SK-N-SH (cell line): ENCODE measurements at regions not wholly inside any gene's neighbourhood (a gene's known extent, or its start where the extent isn't known, plus 50 kb on each side); places are given as distances from the start of the nearest gene placed in this dataset.
"Not testable (repeated sequence)": the region's sequence is repeated elsewhere in the genome, so short reads cannot be mapped to it uniquely, and the experiment has no call there.

Experiments
- CTCF ChIA-PET: fragments of 300-600, 350-600 bp; formaldehyde crosslinking; extraction: SDS; loops from one replicate; lab custom pipeline; 2021; lab: Yijun Ruan, JAX
- POLR2A ChIA-PET: fragments of 350-600 bp; sonication (Branson Sonifier 250); formaldehyde crosslinking; extraction: SDS; loops from one replicate; lab custom pipeline; 2020; ENCODE audit warnings: antibody characterized with exemption, inconsistent platforms; lab: Yijun Ruan, JAX
- DNase-seq: peaks from one replicate; pipeline ENCODE4 v3.0.0; 2012
- H2AFZ ChIP-seq: fragments of 200-600 bp; sonication (generic); 2 replicates; pipeline ENCODE4 v1.8.1; 2016; ENCODE audit warnings: antibody characterized with exemption, mild to moderate bottlenecking, low read depth
- H3F3A ChIP-seq: fragments of 200-600 bp; sonication (generic); replicated peaks from 2 replicates; pipeline ENCODE3; 2016; ENCODE audit warnings: antibody characterized with exemption, mild to moderate bottlenecking; ENCODE audit not compliant: insufficient read depth
- H3K27ac ChIP-seq, 2 experiments: fragments of 200-500 bp in 1 of 2; fragments of 200-600 bp in 1 of 2; sonication (Bioruptor generic) in 1 of 2; sonication (generic), shearing (Covaris generic) in 1 of 2; 2 replicates each; pipeline versions ENCODE4 v1.5.1 to v1.6.1; 2014 to 2016; ENCODE audit warnings: low read depth in 2 of 2, inconsistent platforms in 1 of 2, low read length in 1 of 2, mild to moderate bottlenecking in 1 of 2, mixed read lengths in 1 of 2
- H3K27me3 ChIP-seq: fragments of 200-600 bp; sonication (generic), shearing (Covaris generic); 2 replicates; pipeline ENCODE4 v1.6.1; 2016; ENCODE audit warnings: mixed run types; ENCODE audit not compliant: insufficient read depth
- H3K36me3 ChIP-seq, 2 experiments: fragments of 200-500 bp in 1 of 2; fragments of 200-600 bp in 1 of 2; sonication (Bioruptor generic) in 1 of 2; sonication (generic) in 1 of 2; replicated peaks in 1 of 2; 2 replicates each; pipeline versions ENCODE3 to v1.5.1; 2014 to 2016; ENCODE audit warnings: low read length in 1 of 2, mild to moderate bottlenecking in 1 of 2; ENCODE audit not compliant: insufficient read depth in 2 of 2, control insufficient read depth in 1 of 2
- H3K4me1 ChIP-seq, 2 experiments: fragments of 200-500 bp in 1 of 2; fragments of 200-600 bp in 1 of 2; sonication (Bioruptor generic) in 1 of 2; sonication (generic), shearing (Covaris generic) in 1 of 2; 2 replicates each; pipeline versions ENCODE4 v1.5.1 to v1.6.1; 2014 to 2016; ENCODE audit warnings: low read depth in 1 of 2, low read length in 1 of 2, mixed run types in 1 of 2; ENCODE audit not compliant: insufficient read depth in 2 of 2, control insufficient read depth in 1 of 2
- H3K4me2 ChIP-seq: fragments of 200-600 bp; sonication (generic), shearing (Covaris generic); 2 replicates; pipeline ENCODE4 v1.6.1; 2017; ENCODE audit warnings: mixed run types
- H3K4me3 ChIP-seq, 2 experiments: fragments of 200-500 bp in 1 of 2; fragments of 200-600 bp in 1 of 2; sonication (Bioruptor generic) in 1 of 2; sonication (generic), shearing (Covaris generic) in 1 of 2; 2 replicates each; pipeline versions ENCODE4 v1.5.1 to v1.8.1; 2014 to 2016; ENCODE audit warnings: low read depth in 2 of 2, inconsistent platforms in 1 of 2, low read length in 1 of 2, mild to moderate bottlenecking in 1 of 2, mixed read lengths in 1 of 2, moderate library complexity in 1 of 2
- H3K79me2 ChIP-seq: fragments of 200-600 bp; sonication (generic); 2 replicates; pipeline ENCODE4 v1.8.1; 2017; ENCODE audit warnings: mild to moderate bottlenecking; ENCODE audit not compliant: insufficient read depth
- H3K9ac ChIP-seq: fragments of 200-600 bp; sonication (generic); 2 replicates; pipeline ENCODE4 v1.6.1; 2017; ENCODE audit warnings: mixed run types
- H3K9me2 ChIP-seq: fragments of 200-600 bp; sonication (generic); 2 replicates; pipeline ENCODE4 v1.6.1; 2017; ENCODE audit warnings: mixed run types
- H3K9me3 ChIP-seq: fragments of 200-600 bp; sonication (generic); 2 replicates; pipeline ENCODE4 v1.6.1; 2017; ENCODE audit warnings: mixed run types, mild to moderate bottlenecking, moderate library complexity
- H4K20me1 ChIP-seq: fragments of 200-600 bp; sonication (generic); 2 replicates; pipeline ENCODE4 v1.6.1; 2017; ENCODE audit warnings: mild to moderate bottlenecking, mixed run types; ENCODE audit not compliant: insufficient read depth
- ELF1 ChIP-seq: IDR thresholded peaks from 2 replicates; pipeline ENCODE4 v1.4.0; 2012
- EP300 ChIP-seq, 2 experiments: IDR thresholded peaks; 2 replicates each; pipeline versions ENCODE4 v1.4.0 to v1.6.1; 2012; ENCODE audit warnings: borderline replicate concordance in 1 of 2, low read depth in 1 of 2, low read length in 1 of 2
- EZH2phosphoT487 ChIP-seq: fragments of 200-600 bp; sonication (generic); IDR thresholded peaks from 2 replicates; pipeline ENCODE4 v1.6.1; 2017; ENCODE audit warnings: low read depth, mixed run types, mild to moderate bottlenecking, antibody characterized with exemption, moderate library complexity, borderline replicate concordance
- FOSL2 ChIP-seq: IDR thresholded peaks from 2 replicates; pipeline ENCODE4 v1.4.0; 2012; ENCODE audit warnings: low read depth, mild to moderate bottlenecking, moderate library complexity, borderline replicate concordance
- FOXJ3 ChIP-seq: sonication (generic); formaldehyde crosslinking; IDR thresholded peaks from 2 replicates; pipeline ENCODE4 v1.5.1; 2020; ENCODE audit warnings: mild to moderate bottlenecking, missing genetic modification reagents
- GATA2 ChIP-seq: sonication (generic); formaldehyde crosslinking; IDR thresholded peaks from 2 replicates; pipeline ENCODE4 v1.5.0; 2020; ENCODE audit warnings: mild to moderate bottlenecking, missing genetic modification reagents
- RCOR1 ChIP-seq: fragments of 150-350 bp; IDR thresholded peaks from 2 replicates; pipeline ENCODE4 v1.6.1; 2017; ENCODE audit warnings: antibody characterized with exemption, low read length
- RFX5 ChIP-seq: IDR thresholded peaks from 2 replicates; pipeline ENCODE4 v1.6.1; 2012; ENCODE audit warnings: mild to moderate bottlenecking, improper control_type of control experiment, low read length
- RXRA ChIP-seq: IDR thresholded peaks from 2 replicates; pipeline ENCODE4 v1.4.0; 2012; ENCODE audit warnings: low read depth, mild to moderate bottlenecking, borderline replicate concordance
- TCF12 ChIP-seq: IDR thresholded peaks from 2 replicates; pipeline ENCODE4 v1.4.0; 2012
- WGBS: methylation state at CpG from one replicate; pipeline ENCODE4 v1.1.6; 2017; ENCODE audit warnings: low lambda C conversion rate; 5-methylcytosine and 5-hydroxymethylcytosine counted together
- TF ChIP-seq, protein P1 (sequence below): IDR thresholded peaks from 2 replicates; pipeline ENCODE4 v1.4.0; 2012; ENCODE audit warnings: low read depth
- TF ChIP-seq, protein P2 (sequence below): IDR thresholded peaks from 2 replicates; pipeline ENCODE4; 2012
- TF ChIP-seq, protein P3 (sequence below): fragments of 200-600 bp; sonication (generic); IDR thresholded peaks from 2 replicates; pipeline ENCODE4 v1.6.1; 2017; ENCODE audit warnings: antibody characterized with exemption, mild to moderate bottlenecking, moderate library complexity
- TF ChIP-seq, protein P4 (sequence below): IDR thresholded peaks from 2 replicates; pipeline ENCODE4 v1.4.0; 2012; ENCODE audit warnings: low read depth, borderline replicate concordance

DNA sequence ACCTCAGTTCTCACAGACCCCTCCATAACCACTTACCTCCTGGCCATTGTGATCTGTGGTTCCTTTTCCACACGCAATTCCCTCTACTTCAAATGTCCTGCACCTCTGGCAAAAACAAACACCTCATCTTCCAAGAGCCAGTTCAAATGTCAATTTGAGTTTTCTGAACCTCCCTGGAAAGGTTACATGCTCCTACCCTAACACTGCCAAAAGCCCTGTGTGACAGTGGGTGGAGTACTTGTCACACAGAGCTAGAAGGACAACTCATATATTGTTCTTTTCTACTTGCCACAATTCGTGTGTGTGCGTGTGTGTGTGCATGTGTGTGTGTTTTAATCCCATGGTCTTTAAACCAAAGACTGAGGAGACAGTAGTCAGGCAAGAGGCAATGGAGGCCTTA lies 331.8 kb upstream of the ARHGEF26 start:
- CTCF ChIA-PET = no interaction called here
- Histone ChIP-seq H3K79me2 (no peaks in the 10 kb centered on the region), H3K9ac (no peak overlapping the region), H3K27ac (no peak overlapping the region), H3K9me3 (no peaks in the 10 kb centered on the region), H4K20me1 (no peaks in the 10 kb centered on the region), H3F3A (no peaks in the 10 kb centered on the region), H3K9me2 (no peaks in the 10 kb centered on the region), H3K36me3 (no peaks in the 10 kb centered on the region), H3K27me3 (no peaks in the 10 kb centered on the region), H3K4me3 (no peak overlapping the region), H3K4me1 (no peaks in the 10 kb centered on the region), H3K4me2 (no peak overlapping the region), H2AFZ (no peak overlapping the region)
- POLR2A ChIA-PET = no interaction called here
- TF ChIP-seq GATA2 (CRISPR knock-in tag) (no peak), FOXJ3 (CRISPR knock-in tag) (no peak), RFX5 (no peak), TCF12 (no peak), RCOR1 (no peak), RXRA (no peak), ELF1 (no peak), EP300 (IDR thresholded peaks at IDR 0.05; ENCODE audit: borderline replicate concordance in 1 of 2, low read depth in 1 of 2, low read length in 1 of 2) (no peak), EZH2phosphoT487 (no peak), FOSL2 (no peak)
- TF ChIP-seq, protein P1, sequence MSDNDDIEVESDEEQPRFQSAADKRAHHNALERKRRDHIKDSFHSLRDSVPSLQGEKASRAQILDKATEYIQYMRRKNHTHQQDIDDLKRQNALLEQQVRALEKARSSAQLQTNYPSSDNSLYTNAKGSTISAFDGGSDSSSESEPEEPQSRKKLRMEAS = no peak
- TF ChIP-seq, protein P2, sequence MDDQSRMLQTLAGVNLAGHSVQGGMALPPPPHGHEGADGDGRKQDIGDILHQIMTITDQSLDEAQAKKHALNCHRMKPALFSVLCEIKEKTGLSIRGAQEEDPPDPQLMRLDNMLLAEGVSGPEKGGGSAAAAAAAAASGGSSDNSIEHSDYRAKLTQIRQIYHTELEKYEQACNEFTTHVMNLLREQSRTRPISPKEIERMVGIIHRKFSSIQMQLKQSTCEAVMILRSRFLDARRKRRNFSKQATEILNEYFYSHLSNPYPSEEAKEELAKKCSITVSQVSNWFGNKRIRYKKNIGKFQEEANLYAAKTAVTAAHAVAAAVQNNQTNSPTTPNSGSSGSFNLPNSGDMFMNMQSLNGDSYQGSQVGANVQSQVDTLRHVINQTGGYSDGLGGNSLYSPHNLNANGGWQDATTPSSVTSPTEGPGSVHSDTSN = no peak
- TF ChIP-seq, protein P3, sequence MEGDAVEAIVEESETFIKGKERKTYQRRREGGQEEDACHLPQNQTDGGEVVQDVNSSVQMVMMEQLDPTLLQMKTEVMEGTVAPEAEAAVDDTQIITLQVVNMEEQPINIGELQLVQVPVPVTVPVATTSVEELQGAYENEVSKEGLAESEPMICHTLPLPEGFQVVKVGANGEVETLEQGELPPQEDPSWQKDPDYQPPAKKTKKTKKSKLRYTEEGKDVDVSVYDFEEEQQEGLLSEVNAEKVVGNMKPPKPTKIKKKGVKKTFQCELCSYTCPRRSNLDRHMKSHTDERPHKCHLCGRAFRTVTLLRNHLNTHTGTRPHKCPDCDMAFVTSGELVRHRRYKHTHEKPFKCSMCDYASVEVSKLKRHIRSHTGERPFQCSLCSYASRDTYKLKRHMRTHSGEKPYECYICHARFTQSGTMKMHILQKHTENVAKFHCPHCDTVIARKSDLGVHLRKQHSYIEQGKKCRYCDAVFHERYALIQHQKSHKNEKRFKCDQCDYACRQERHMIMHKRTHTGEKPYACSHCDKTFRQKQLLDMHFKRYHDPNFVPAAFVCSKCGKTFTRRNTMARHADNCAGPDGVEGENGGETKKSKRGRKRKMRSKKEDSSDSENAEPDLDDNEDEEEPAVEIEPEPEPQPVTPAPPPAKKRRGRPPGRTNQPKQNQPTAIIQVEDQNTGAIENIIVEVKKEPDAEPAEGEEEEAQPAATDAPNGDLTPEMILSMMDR = no peak
- TF ChIP-seq, protein P4, sequence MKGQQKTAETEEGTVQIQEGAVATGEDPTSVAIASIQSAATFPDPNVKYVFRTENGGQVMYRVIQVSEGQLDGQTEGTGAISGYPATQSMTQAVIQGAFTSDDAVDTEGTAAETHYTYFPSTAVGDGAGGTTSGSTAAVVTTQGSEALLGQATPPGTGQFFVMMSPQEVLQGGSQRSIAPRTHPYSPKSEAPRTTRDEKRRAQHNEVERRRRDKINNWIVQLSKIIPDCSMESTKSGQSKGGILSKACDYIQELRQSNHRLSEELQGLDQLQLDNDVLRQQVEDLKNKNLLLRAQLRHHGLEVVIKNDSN = no peak
- no peak for DNase-seq
- WGBS = 47% methylated on average over 3 of the region's 3 CpGs

DNA sequence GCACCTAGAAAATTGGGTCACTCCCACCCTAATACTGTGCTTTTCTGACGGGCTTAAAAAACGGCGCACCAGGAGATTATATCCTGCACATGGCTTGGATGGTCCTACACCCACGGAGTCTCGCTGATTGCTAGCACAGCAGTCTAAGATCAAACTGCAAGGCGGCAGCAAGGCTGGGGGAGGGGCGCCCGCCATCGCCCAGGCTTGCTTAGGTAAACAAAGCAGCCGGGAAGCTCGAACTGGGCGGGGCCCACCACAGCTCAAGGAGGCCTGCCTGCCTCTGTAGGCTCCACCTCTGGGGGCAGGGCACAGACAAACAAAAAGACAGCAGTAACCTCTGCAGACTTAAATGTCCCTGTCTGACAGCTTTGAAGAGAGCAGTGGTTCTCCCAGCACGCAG lies 324.1 kb upstream of the ARHGEF26 start:
- H3K4me1 ChIP-seq, H3K9me3 ChIP-seq, H4K20me1 ChIP-seq, H2AFZ ChIP-seq, H3K4me2 ChIP-seq, H3K9me2 ChIP-seq, CTCF ChIA-PET, H3K4me3 ChIP-seq, H3K9ac ChIP-seq, H3F3A ChIP-seq, DNase-seq, H3K27ac ChIP-seq, H3K79me2 ChIP-seq, POLR2A ChIA-PET, H3K27me3 ChIP-seq, H3K36me3 ChIP-seq: not testable (repeated sequence)
- WGBS = 26% methylated on average over 4 of the region's 13 CpGs
